Gastrocnemius medialis (tissue), 4 donors: ENCODE measurements at regions not wholly inside any gene's neighbourhood (a gene's known extent, or its start where the extent isn't known, plus 50 kb on each side); places are given as distances from the start of the nearest gene placed in this dataset.

Experiments
- CTCF ChIP-seq, 5 experiments: fragments of 450-650 bp in 3 of 5; fragments of 200-600 bp in 2 of 5; sonication (generic) in 2 of 5; IDR thresholded peaks in 4 of 5; conservative IDR thresholded peaks in 1 of 5; 1 replicate in 4 of 5; 2 replicates in 1 of 5; pipeline ENCODE4 v1.5.1; 2016 to 2019; ENCODE audit warnings: antibody characterized with exemption in 5 of 5, mild to moderate bottlenecking in 3 of 5, moderate library complexity in 3 of 5
- POLR2A ChIP-seq, 2 donors: fragments of 450-650 bp; IDR thresholded peaks; one replicate each; pipeline ENCODE4 v1.6.1; 2017; ENCODE audit warnings: antibody characterized with exemption in 2 of 2, mild to moderate bottlenecking in 2 of 2, moderate library complexity in 2 of 2

- TF ChIP-seq CTCF (IDR thresholded peaks at IDR 0.05 in 4 of 5, conservative IDR thresholded peaks at IDR 0.05 in 1 of 5) (no peak), POLR2A (IDR thresholded peaks at IDR 0.05) (no peak)
Observed at GRCh38 chr15:94864600-94864999, 633.2 kb downstream of the MCTP2 start.
